ENCODE measurements at regions not wholly inside any gene's neighbourhood (a gene's known extent, or its start where the extent isn't known, plus 50 kb on each side); places are given as distances from the start of the nearest gene placed in this dataset.
A peak's percentile ranks its signal among the peaks of the same experiment; 100 is the strongest.

DNA sequence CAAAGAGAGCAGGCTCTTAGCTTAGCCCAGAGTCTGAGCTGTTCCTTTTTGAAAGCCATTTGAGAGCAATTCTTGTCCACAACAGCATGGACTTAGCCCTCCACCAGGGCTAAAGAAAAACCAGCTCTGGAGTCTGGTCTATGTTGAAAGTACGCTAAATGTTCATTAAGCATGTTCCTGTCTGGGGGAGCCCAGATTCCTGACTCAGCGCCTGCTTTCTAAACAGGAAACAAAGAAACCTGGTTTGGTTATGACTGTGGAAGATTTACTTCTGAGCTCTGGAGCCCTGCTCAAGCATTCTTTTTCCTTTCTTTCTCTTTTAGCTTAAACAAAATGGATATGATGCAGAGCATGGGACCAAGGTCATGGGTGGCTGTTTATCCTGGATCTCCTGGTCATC lies 279.8 kb downstream of the RBM43 start (continued):
- no peak for TF ChIP-seq EZH2phosphoT487 (IDR thresholded peaks at IDR 0.05; ENCODE audit: unreplicated experiment)
- no peak for TF ChIP-seq JUNB (IDR thresholded peaks at IDR 0.05; ENCODE audit: unreplicated experiment)
- TF ChIP-seq CREB1 (CRISPR knock-in tag; IDR thresholded peaks at IDR 0.05; ENCODE audit: low read depth): no peak
- no peak for TF ChIP-seq NANOG (IDR thresholded peaks at IDR 0.05; ENCODE audit: borderline replicate concordance)
- no peak for TF ChIP-seq ZNF331 (CRISPR knock-in tag; IDR thresholded peaks at IDR 0.05; ENCODE audit: low read depth)
- TF ChIP-seq, protein P1, sequence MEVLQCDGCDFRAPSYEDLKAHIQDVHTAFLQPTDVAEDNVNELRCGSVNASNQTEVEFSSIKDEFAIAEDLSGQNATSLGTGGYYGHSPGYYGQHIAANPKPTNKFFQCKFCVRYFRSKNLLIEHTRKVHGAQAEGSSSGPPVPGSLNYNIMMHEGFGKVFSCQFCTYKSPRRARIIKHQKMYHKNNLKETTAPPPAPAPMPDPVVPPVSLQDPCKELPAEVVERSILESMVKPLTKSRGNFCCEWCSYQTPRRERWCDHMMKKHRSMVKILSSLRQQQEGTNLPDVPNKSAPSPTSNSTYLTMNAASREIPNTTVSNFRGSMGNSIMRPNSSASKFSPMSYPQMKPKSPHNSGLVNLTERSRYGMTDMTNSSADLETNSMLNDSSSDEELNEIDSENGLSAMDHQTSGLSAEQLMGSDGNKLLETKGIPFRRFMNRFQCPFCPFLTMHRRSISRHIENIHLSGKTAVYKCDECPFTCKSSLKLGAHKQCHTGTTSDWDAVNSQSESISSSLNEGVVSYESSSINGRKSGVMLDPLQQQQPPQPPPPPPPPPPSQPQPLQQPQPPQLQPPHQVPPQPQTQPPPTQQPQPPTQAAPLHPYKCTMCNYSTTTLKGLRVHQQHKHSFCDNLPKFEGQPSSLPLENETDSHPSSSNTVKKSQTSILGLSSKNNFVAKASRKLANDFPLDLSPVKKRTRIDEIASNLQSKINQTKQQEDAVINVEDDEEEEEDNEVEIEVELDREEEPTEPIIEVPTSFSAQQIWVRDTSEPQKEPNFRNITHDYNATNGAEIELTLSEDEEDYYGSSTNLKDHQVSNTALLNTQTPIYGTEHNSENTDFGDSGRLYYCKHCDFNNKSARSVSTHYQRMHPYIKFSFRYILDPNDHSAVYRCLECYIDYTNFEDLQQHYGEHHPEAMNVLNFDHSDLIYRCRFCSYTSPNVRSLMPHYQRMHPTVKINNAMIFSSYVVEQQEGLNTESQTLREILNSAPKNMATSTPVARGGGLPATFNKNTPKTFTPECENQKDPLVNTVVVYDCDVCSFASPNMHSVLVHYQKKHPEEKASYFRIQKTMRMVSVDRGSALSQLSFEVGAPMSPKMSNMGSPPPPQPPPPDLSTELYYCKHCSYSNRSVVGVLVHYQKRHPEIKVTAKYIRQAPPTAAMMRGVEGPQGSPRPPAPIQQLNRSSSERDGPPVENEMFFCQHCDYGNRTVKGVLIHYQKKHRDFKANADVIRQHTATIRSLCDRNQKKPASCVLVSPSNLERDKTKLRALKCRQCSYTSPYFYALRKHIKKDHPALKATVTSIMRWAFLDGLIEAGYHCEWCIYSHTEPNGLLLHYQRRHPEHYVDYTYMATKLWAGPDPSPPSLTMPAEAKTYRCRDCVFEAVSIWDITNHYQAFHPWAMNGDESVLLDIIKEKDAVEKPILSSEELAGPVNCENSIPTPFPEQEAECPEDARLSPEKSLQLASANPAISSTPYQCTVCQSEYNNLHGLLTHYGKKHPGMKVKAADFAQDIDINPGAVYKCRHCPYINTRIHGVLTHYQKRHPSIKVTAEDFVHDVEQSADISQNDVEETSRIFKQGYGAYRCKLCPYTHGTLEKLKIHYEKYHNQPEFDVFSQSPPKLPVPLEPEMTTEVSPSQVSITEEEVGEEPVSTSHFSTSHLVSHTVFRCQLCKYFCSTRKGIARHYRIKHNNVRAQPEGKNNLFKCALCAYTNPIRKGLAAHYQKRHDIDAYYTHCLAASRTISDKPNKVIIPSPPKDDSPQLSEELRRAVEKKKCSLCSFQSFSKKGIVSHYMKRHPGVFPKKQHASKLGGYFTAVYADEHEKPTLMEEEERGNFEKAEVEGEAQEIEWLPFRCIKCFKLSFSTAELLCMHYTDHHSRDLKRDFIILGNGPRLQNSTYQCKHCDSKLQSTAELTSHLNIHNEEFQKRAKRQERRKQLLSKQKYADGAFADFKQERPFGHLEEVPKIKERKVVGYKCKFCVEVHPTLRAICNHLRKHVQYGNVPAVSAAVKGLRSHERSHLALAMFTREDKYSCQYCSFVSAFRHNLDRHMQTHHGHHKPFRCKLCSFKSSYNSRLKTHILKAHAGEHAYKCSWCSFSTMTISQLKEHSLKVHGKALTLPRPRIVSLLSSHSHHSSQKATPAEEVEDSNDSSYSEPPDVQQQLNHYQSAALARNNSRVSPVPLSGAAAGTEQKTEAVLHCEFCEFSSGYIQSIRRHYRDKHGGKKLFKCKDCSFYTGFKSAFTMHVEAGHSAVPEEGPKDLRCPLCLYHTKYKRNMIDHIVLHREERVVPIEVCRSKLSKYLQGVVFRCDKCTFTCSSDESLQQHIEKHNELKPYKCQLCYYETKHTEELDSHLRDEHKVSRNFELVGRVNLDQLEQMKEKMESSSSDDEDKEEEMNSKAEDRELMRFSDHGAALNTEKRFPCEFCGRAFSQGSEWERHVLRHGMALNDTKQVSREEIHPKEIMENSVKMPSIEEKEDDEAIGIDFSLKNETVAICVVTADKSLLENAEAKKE (CRISPR knock-in tag; IDR thresholded peaks at IDR 0.05): no peak

DNA sequence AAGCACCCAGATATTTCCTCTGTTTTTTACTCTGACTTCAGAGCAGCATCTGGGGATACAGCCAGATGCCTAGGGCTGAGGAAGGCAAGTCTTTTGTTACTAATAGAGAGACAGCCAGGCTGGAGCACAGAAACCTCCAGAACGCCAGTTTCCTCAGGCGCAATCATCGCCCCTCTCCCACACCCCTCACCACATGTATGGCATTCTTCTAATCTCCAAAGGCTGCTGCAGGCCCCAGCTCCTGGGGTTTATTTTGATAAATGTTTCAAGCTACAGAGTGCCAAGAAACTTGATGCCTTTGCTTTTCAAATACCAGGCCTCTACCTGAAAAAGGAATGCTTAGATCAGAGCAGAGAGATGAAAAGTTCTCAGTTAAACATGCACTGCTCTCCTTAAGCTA lies 283.6 kb downstream of the RBM43 start:
- Mint-ChIP-seq H3K27me3 (ENCODE audit: insufficient read depth, low read depth, poor library complexity) (no peaks in the 10 kb centered on the region), H3K9me3 (no peaks in the 10 kb centered on the region), H3K36me3 (ENCODE audit: low read depth) (no peaks in the 10 kb centered on the region; the same call in 1 of the 3 replicates), H3K27ac (no peak overlapping the region), H3K4me3 (no peak overlapping the region), H3K4me1 (peaks cover 25% of the 10 kb centered on the region)
- ATAC-seq: peak; percentile 71
- no peaks in the 10 kb centered on the region for H3K36me3 ChIP-seq (ENCODE audit: insufficient read depth)
- H3K27me3 ChIP-seq (ENCODE audit: insufficient read depth): no peaks in the 10 kb centered on the region
- no peak overlapping the region for H3K27ac ChIP-seq (ENCODE audit: low read depth)
- no peaks in the 10 kb centered on the region for H3F3A ChIP-seq (replicated peaks; ENCODE audit: low read depth)
- peak overlapping the region; percentile 28; the same call in 1 of the 2 replicates for H2AFZ ChIP-seq
- peaks cover 23% of the 10 kb centered on the region for H3K4me1 ChIP-seq (ENCODE audit: insufficient read depth)
- H3K79me2 ChIP-seq (replicated peaks; ENCODE audit: insufficient read depth): no peaks in the 10 kb centered on the region
- peak; percentile 40 for DNase-seq (ENCODE audit: low spot score)
- no peaks in the 10 kb centered on the region for H4K20me1 ChIP-seq (replicated peaks; ENCODE audit: insufficient read depth)
- no peak overlapping the region for H3K4me3 ChIP-seq
- peaks cover 9% of the 10 kb centered on the region; the same call in 1 of the 2 replicates for H3K9me2 ChIP-seq (ENCODE audit: insufficient read depth)
- H3K4me2 ChIP-seq: no peak overlapping the region
- TF ChIP-seq STAT1 (IDR thresholded peaks at IDR 0.05; ENCODE audit: unreplicated experiment) (no peak), NANOG (IDR thresholded peaks at IDR 0.05; ENCODE audit: borderline replicate concordance) (no peak), ZNF114 (CRISPR knock-in tag; IDR thresholded peaks at IDR 0.05) (no peak)
- TF ChIP-seq, protein P2, sequence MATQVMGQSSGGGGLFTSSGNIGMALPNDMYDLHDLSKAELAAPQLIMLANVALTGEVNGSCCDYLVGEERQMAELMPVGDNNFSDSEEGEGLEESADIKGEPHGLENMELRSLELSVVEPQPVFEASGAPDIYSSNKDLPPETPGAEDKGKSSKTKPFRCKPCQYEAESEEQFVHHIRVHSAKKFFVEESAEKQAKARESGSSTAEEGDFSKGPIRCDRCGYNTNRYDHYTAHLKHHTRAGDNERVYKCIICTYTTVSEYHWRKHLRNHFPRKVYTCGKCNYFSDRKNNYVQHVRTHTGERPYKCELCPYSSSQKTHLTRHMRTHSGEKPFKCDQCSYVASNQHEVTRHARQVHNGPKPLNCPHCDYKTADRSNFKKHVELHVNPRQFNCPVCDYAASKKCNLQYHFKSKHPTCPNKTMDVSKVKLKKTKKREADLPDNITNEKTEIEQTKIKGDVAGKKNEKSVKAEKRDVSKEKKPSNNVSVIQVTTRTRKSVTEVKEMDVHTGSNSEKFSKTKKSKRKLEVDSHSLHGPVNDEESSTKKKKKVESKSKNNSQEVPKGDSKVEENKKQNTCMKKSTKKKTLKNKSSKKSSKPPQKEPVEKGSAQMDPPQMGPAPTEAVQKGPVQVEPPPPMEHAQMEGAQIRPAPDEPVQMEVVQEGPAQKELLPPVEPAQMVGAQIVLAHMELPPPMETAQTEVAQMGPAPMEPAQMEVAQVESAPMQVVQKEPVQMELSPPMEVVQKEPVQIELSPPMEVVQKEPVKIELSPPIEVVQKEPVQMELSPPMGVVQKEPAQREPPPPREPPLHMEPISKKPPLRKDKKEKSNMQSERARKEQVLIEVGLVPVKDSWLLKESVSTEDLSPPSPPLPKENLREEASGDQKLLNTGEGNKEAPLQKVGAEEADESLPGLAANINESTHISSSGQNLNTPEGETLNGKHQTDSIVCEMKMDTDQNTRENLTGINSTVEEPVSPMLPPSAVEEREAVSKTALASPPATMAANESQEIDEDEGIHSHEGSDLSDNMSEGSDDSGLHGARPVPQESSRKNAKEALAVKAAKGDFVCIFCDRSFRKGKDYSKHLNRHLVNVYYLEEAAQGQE (IDR thresholded peaks at IDR 0.05; ENCODE audit: unreplicated experiment): no peak
- TF ChIP-seq, protein P3, sequence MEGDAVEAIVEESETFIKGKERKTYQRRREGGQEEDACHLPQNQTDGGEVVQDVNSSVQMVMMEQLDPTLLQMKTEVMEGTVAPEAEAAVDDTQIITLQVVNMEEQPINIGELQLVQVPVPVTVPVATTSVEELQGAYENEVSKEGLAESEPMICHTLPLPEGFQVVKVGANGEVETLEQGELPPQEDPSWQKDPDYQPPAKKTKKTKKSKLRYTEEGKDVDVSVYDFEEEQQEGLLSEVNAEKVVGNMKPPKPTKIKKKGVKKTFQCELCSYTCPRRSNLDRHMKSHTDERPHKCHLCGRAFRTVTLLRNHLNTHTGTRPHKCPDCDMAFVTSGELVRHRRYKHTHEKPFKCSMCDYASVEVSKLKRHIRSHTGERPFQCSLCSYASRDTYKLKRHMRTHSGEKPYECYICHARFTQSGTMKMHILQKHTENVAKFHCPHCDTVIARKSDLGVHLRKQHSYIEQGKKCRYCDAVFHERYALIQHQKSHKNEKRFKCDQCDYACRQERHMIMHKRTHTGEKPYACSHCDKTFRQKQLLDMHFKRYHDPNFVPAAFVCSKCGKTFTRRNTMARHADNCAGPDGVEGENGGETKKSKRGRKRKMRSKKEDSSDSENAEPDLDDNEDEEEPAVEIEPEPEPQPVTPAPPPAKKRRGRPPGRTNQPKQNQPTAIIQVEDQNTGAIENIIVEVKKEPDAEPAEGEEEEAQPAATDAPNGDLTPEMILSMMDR (conservative IDR thresholded peaks at IDR 0.05; ENCODE audit: low read depth in 2 of 2): no peak
- TF ChIP-seq, protein P4, sequence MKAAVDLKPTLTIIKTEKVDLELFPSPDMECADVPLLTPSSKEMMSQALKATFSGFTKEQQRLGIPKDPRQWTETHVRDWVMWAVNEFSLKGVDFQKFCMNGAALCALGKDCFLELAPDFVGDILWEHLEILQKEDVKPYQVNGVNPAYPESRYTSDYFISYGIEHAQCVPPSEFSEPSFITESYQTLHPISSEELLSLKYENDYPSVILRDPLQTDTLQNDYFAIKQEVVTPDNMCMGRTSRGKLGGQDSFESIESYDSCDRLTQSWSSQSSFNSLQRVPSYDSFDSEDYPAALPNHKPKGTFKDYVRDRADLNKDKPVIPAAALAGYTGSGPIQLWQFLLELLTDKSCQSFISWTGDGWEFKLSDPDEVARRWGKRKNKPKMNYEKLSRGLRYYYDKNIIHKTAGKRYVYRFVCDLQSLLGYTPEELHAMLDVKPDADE (IDR thresholded peaks at IDR 0.05): no peak

Data from GM23338 (cell line).